OCI-LY3 (cell line): ENCODE measurements at regions not wholly inside any gene's neighbourhood (a gene's known extent, or its start where the extent isn't known, plus 50 kb on each side); places are given as distances from the start of the nearest gene placed in this dataset.

Experiments used
- EZH2phosphoT487 ChIP-seq: fragments of 200-600 bp; shearing (Covaris generic); IDR thresholded peaks from 2 replicates; pipeline ENCODE4 v1.6.1; 2018; ENCODE audit warnings: antibody characterized with exemption, mixed run types, low read depth
- TF ChIP-seq, protein P1 (sequence below): fragments of 200-600, 300-600 bp; sonication (generic); IDR thresholded peaks from 2 replicates; pipeline ENCODE4 v1.5.1; 2014; ENCODE audit warnings: antibody characterized with exemption, low read length, low read depth

DNA sequence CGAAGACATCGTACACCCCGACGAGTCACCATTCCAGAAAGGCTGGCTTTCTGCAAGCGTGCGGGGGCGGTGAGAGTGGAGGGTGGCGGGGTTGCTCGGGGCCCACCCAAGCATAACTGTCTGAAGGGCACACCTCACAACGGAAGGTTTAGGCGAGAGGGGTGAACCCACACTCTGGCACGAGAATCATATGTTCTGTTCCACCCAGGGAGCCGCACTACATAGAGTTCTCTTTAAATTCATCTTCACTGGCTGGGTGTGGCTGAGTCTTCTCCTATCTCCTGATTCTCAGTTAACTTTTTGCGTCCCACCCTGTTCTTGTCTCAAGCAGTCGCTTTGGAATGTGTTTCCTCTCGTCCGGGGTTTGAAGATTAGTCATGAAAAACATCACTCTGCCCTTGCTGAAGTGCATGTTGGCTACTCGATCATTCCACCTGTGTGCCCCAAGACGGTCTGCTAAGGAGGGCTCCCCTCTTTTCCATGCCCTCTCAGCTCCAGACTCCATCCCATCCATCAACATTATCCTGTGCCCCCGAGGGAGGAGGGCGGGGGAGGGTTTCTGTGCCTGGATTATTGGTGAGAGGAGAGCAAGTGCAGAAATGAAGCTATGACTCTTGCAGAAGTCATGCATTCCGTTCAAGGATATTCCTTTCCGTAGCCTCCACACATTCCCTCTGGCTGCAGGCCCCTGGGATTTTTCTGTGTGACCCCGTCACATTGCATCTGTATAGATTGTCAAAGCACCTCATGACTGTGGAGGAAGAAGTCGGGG lies 53.5 kb upstream of the CD34 start:
- TF ChIP-seq, protein P1, sequence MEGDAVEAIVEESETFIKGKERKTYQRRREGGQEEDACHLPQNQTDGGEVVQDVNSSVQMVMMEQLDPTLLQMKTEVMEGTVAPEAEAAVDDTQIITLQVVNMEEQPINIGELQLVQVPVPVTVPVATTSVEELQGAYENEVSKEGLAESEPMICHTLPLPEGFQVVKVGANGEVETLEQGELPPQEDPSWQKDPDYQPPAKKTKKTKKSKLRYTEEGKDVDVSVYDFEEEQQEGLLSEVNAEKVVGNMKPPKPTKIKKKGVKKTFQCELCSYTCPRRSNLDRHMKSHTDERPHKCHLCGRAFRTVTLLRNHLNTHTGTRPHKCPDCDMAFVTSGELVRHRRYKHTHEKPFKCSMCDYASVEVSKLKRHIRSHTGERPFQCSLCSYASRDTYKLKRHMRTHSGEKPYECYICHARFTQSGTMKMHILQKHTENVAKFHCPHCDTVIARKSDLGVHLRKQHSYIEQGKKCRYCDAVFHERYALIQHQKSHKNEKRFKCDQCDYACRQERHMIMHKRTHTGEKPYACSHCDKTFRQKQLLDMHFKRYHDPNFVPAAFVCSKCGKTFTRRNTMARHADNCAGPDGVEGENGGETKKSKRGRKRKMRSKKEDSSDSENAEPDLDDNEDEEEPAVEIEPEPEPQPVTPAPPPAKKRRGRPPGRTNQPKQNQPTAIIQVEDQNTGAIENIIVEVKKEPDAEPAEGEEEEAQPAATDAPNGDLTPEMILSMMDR = no peak
- no peak for TF ChIP-seq EZH2phosphoT487
